Heart left ventricle (tissue), 13 donors: ENCODE measurements at regions not wholly inside any gene's neighbourhood (a gene's known extent, or its start where the extent isn't known, plus 50 kb on each side); places are given as distances from the start of the nearest gene placed in this dataset.

Experiments
- POLR2A ChIP-seq, 2 donors: fragments of 450-650 bp; IDR thresholded peaks; one replicate each; pipeline ENCODE4 v1.6.1; 2017; ENCODE audit warnings: antibody characterized with exemption in 2 of 2, mild to moderate bottlenecking in 2 of 2, moderate library complexity in 2 of 2
- TF ChIP-seq, protein P1 (sequence below), 12 donors: fragments of 200-600 bp; sonication (generic) in 4 of 12; IDR thresholded peaks; one replicate each; pipeline versions ENCODE4 v1.5.0 to v1.8.0; 2018 to 2022; ENCODE audit warnings: antibody characterized with exemption in 12 of 12, mild to moderate bottlenecking in 5 of 12
- donor health status: ischemic (EF 13 %, LVEDD 7.1; RV severe dilation, severe dysfunction).
- donor health status: DM: no; HTN: yes; CAD: no.
- donor health status: DM: no; HTN: no; CAD: no.
- donor health status: ischemic (EF 25% LVEDD 6.9; RV normal size, moderate dysfunction).
- donor health status: ischemic (EF 25% LVEDD 5.7; RV mildly dilated, moderate dysfunction).
- donor health status: ischemic (EF 35%, LVEDD 5.7; RV mildly dilated, moderate dysfunction).
- donor health status: nonischemic (EF 11% LVEDD 7.7; RV severe dilation, severe dysfunction).
- donor health status: DM: yes; HTN: yes; CAD: no.
- donor health status: PGD.
- donor health status: ischemic (EF 29% LVEDD 5.4; RV normal size, mild dysfunction).
- donor health status: nonischemic (EF 23%, LVEDD 6.1; RV moderate dilation, normal function).

GRCh38 chr5:30768056-30768690 lies 425.3 kb upstream of the CDH6 start:
- TF ChIP-seq, protein P1, sequence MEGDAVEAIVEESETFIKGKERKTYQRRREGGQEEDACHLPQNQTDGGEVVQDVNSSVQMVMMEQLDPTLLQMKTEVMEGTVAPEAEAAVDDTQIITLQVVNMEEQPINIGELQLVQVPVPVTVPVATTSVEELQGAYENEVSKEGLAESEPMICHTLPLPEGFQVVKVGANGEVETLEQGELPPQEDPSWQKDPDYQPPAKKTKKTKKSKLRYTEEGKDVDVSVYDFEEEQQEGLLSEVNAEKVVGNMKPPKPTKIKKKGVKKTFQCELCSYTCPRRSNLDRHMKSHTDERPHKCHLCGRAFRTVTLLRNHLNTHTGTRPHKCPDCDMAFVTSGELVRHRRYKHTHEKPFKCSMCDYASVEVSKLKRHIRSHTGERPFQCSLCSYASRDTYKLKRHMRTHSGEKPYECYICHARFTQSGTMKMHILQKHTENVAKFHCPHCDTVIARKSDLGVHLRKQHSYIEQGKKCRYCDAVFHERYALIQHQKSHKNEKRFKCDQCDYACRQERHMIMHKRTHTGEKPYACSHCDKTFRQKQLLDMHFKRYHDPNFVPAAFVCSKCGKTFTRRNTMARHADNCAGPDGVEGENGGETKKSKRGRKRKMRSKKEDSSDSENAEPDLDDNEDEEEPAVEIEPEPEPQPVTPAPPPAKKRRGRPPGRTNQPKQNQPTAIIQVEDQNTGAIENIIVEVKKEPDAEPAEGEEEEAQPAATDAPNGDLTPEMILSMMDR (IDR thresholded peaks at IDR 0.05): no peak
- no peak for TF ChIP-seq POLR2A (IDR thresholded peaks at IDR 0.05)
